ENCODE measurements at regions not wholly inside any gene's neighbourhood (a gene's known extent, or its start where the extent isn't known, plus 50 kb on each side); places are given as distances from the start of the nearest gene placed in this dataset.

- no peak overlapping the region for H2AFZ ChIP-seq (ENCODE audit: low read depth, low read length)
- no peak for DNase-seq
- H3K79me2 ChIP-seq (ENCODE audit: insufficient read depth, low read length): no peaks in the 10 kb centered on the region
- no peaks in the 10 kb centered on the region for H3K27me3 ChIP-seq (ENCODE audit: insufficient read depth, low read length, poor library complexity)
- H3K36me3 ChIP-seq (ENCODE audit: insufficient read depth, low read length): no peaks in the 10 kb centered on the region
- H4K20me1 ChIP-seq (ENCODE audit: insufficient read depth, low read length): no peaks in the 10 kb centered on the region
- H3K9ac ChIP-seq (ENCODE audit: low read depth, low read length): no peak overlapping the region
- no peaks in the 10 kb centered on the region for H3K9me3 ChIP-seq (ENCODE audit: insufficient read depth, low read length, severe bottlenecking)
- no peaks in the 10 kb centered on the region for H3K4me1 ChIP-seq (ENCODE audit: insufficient read depth, low read length)
- no peak overlapping the region for H3K4me3 ChIP-seq (ENCODE audit: low read depth in 1 of 2, low read length in 2 of 2)
- H3K4me2 ChIP-seq (ENCODE audit: insufficient read depth, low read length): no peak overlapping the region
- no peak for ATAC-seq (ENCODE audit: insufficient read depth, low read depth)
- TF ChIP-seq CTCF (IDR thresholded peaks at IDR 0.05; ENCODE audit: borderline replicate concordance, extremely low read depth, low read length, poor library complexity, severe bottlenecking): no peak
- TF ChIP-seq EZH2 (IDR thresholded peaks at IDR 0.05; ENCODE audit: borderline replicate concordance, low read depth, low read length, severe bottlenecking): no peak
- no peak overlapping the region for H3K27ac ChIP-seq (ENCODE audit: low read length)
Measured at GRCh38 chr9:1431461-1431860, 381.3 kb downstream of the DMRT2 start.

- no peak for TF ChIP-seq EZH2 (IDR thresholded peaks at IDR 0.05; ENCODE audit: borderline replicate concordance, low read depth, low read length, severe bottlenecking)
- TF ChIP-seq CTCF (IDR thresholded peaks at IDR 0.05; ENCODE audit: borderline replicate concordance, extremely low read depth, low read length, poor library complexity, severe bottlenecking): no peak
- ATAC-seq (ENCODE audit: insufficient read depth, low read depth): no peak
Measured at GRCh38 chr9:1434052-1434767, 384.1 kb downstream of the DMRT2 start.

GRCh38 chr9:1434811-1435210 lies 384.7 kb downstream of the DMRT2 start:
- no peak for TF ChIP-seq CTCF (IDR thresholded peaks at IDR 0.05; ENCODE audit: borderline replicate concordance, extremely low read depth, low read length, poor library complexity, severe bottlenecking)
- TF ChIP-seq EZH2 (IDR thresholded peaks at IDR 0.05; ENCODE audit: borderline replicate concordance, low read depth, low read length, severe bottlenecking): no peak
- Histone ChIP-seq H3K79me2 (ENCODE audit: insufficient read depth, low read length) (no peaks in the 10 kb centered on the region), H3K4me2 (ENCODE audit: insufficient read depth, low read length) (no peak overlapping the region), H3K27me3 (ENCODE audit: insufficient read depth, low read length, poor library complexity) (no peaks in the 10 kb centered on the region), H3K27ac (ENCODE audit: low read length) (no peak overlapping the region), H3K9me3 (ENCODE audit: insufficient read depth, low read length, severe bottlenecking) (no peaks in the 10 kb centered on the region), H3K36me3 (ENCODE audit: insufficient read depth, low read length) (no peaks in the 10 kb centered on the region), H2AFZ (ENCODE audit: low read depth, low read length) (no peak overlapping the region), H3K4me1 (ENCODE audit: insufficient read depth, low read length) (no peaks in the 10 kb centered on the region), H3K9ac (ENCODE audit: low read depth, low read length) (no peak overlapping the region), H4K20me1 (ENCODE audit: insufficient read depth, low read length) (no peaks in the 10 kb centered on the region), H3K4me3 (ENCODE audit: low read depth in 1 of 2, low read length in 2 of 2) (no peak overlapping the region)
- no peak for ATAC-seq (ENCODE audit: insufficient read depth, low read depth)
- no peak for DNase-seq

More at GRCh38 chr9:1434052-1434767, 384.1 kb downstream of the DMRT2 start:
- H4K20me1 ChIP-seq (ENCODE audit: insufficient read depth, low read length): no peaks in the 10 kb centered on the region
- no peak overlapping the region for H3K9ac ChIP-seq (ENCODE audit: low read depth, low read length)
- no peak overlapping the region for H3K4me2 ChIP-seq (ENCODE audit: insufficient read depth, low read length)
- H3K27me3 ChIP-seq (ENCODE audit: insufficient read depth, low read length, poor library complexity): no peaks in the 10 kb centered on the region
- no peak overlapping the region for H3K4me3 ChIP-seq (ENCODE audit: low read depth in 1 of 2, low read length in 2 of 2)
- H3K4me1 ChIP-seq (ENCODE audit: insufficient read depth, low read length): no peaks in the 10 kb centered on the region
- no peaks in the 10 kb centered on the region for H3K9me3 ChIP-seq (ENCODE audit: insufficient read depth, low read length, severe bottlenecking)
- H3K79me2 ChIP-seq (ENCODE audit: insufficient read depth, low read length): no peaks in the 10 kb centered on the region
- no peak overlapping the region for H3K27ac ChIP-seq (ENCODE audit: low read length)
- H2AFZ ChIP-seq (ENCODE audit: low read depth, low read length): no peak overlapping the region
- no peak for DNase-seq
- no peaks in the 10 kb centered on the region for H3K36me3 ChIP-seq (ENCODE audit: insufficient read depth, low read length)

Data from DND-41 (cell line).